ENCODE measurements at regions not wholly inside any gene's neighbourhood (a gene's known extent, or its start where the extent isn't known, plus 50 kb on each side); places are given as distances from the start of the nearest gene placed in this dataset.
A peak's percentile ranks its signal among the peaks of the same experiment; 100 is the strongest.
"Not testable (repeated sequence)": the region's sequence is repeated elsewhere in the genome, so short reads cannot be mapped to it uniquely, and the experiment has no call there.

GRCh38 chr13:30520571-30520970 lies 54.8 kb upstream of the HMGB1 start:
- peak; percentile 6 for DNase-seq (ENCODE audit: low read depth)

- no peak for DNase-seq (ENCODE audit: low read depth)
Observed at GRCh38 chr13:30523211-30523610, 57.5 kb upstream of the HMGB1 start.

- DNase-seq (ENCODE audit: low read depth) = not testable (repeated sequence)
Observed at GRCh38 chr13:30523817-30524216, 58.1 kb upstream of the HMGB1 start.

GRCh38 chr13:30525212-30525611 lies 59.5 kb upstream of the HMGB1 start:
- DNase-seq (ENCODE audit: low read depth) = not testable (repeated sequence)

- DNase-seq (ENCODE audit: low read depth) = no peak
Observed at GRCh38 chr13:30526612-30527495, 61.1 kb upstream of the HMGB1 start.

GRCh38 chr13:30529085-30529834 lies 63.5 kb upstream of the HMGB1 start:
- DNase-seq (ENCODE audit: low read depth) = no peak

GRCh38 chr13:30535046-30535445 lies 69.3 kb upstream of the HMGB1 start:
- DNase-seq (ENCODE audit: low read depth) = no peak

GRCh38 chr13:30545320-30545719 lies 72.4 kb upstream of the USPL1 start:
- DNase-seq (ENCODE audit: low read depth) = no peak

GRCh38 chr13:30548046-30548445 lies 69.7 kb upstream of the USPL1 start:
- DNase-seq (ENCODE audit: low read depth) = not testable (repeated sequence)

GRCh38 chr13:30551189-30551588 lies 66.5 kb upstream of the USPL1 start:
- peak; percentile 27 for DNase-seq (ENCODE audit: low read depth)

- DNase-seq (ENCODE audit: low read depth) = no peak
Observed at GRCh38 chr13:30552567-30552966, 65.2 kb upstream of the USPL1 start.

- no peak for DNase-seq (ENCODE audit: low read depth)
Observed at GRCh38 chr13:30559274-30559673, 58.4 kb upstream of the USPL1 start.

- no peak for DNase-seq (ENCODE audit: low read depth)
Observed at GRCh38 chr13:30560212-30560611, 57.5 kb upstream of the USPL1 start.

GRCh38 chr13:30561511-30561910 lies 56.2 kb upstream of the USPL1 start:
- DNase-seq (ENCODE audit: low read depth) = no peak

GRCh38 chr13:30564489-30564888 lies 53.2 kb upstream of the USPL1 start:
- DNase-seq (ENCODE audit: low read depth) = no peak

- no peak for DNase-seq (ENCODE audit: low read depth)
Observed at GRCh38 chr13:30565658-30566057, 52.1 kb upstream of the USPL1 start.

- no peak for DNase-seq (ENCODE audit: low read depth)
Observed at GRCh38 chr13:30567072-30567471, 50.6 kb upstream of the USPL1 start.

Data from fibroblast of gingiva (primary cell).